ENCODE measurements at regions not wholly inside any gene's neighbourhood (a gene's known extent, or its start where the extent isn't known, plus 50 kb on each side); places are given as distances from the start of the nearest gene placed in this dataset.

DNA sequence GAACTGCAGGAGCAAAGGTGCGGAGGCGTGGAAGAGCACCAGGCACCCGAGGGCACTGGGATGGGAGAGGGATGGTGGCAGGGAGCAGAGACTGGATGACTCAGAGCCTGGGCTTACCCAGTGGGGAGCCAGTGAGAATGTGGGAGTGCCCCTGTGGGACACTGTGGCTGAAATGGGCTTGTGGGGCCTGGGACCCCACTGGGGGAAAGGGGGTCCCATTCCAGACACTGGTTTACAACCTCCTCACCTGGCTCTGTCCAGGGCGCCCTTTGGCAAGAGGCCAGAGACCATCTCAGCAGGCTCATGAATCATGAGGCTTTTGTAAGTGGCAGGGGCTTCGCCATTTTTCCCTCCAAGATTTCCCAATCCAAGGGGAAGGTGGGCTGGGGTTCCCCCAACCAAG, 124.0 kb upstream of the MAFB start:
- no peaks in the 10 kb centered on the region for H3K9me3 ChIP-seq
- no peaks in the 10 kb centered on the region for H3K36me3 ChIP-seq (ENCODE audit: insufficient read depth in 1 of 2, low read depth in 1 of 2)
- TF ChIP-seq, protein P1, sequence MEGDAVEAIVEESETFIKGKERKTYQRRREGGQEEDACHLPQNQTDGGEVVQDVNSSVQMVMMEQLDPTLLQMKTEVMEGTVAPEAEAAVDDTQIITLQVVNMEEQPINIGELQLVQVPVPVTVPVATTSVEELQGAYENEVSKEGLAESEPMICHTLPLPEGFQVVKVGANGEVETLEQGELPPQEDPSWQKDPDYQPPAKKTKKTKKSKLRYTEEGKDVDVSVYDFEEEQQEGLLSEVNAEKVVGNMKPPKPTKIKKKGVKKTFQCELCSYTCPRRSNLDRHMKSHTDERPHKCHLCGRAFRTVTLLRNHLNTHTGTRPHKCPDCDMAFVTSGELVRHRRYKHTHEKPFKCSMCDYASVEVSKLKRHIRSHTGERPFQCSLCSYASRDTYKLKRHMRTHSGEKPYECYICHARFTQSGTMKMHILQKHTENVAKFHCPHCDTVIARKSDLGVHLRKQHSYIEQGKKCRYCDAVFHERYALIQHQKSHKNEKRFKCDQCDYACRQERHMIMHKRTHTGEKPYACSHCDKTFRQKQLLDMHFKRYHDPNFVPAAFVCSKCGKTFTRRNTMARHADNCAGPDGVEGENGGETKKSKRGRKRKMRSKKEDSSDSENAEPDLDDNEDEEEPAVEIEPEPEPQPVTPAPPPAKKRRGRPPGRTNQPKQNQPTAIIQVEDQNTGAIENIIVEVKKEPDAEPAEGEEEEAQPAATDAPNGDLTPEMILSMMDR (IDR thresholded peaks at IDR 0.05) = no peak
- intact Hi-C loops (cut with DNase I) = no loop called here
- DNase-seq (no peak), ATAC-seq (no peak)
- WGBS, 3 donors = 77 to 80% (median 79%) methylated on average over 5 of the region's 5 CpGs
- no peaks in the 10 kb centered on the region for H3K27me3 ChIP-seq (ENCODE audit: insufficient read depth in 3 of 3, low read length in 2 of 3)
- H3K27ac ChIP-seq = no peak overlapping the region
- H3K4me1 ChIP-seq = no peaks in the 10 kb centered on the region
- H3K4me3 ChIP-seq = no peak overlapping the region

- ATAC-seq = no peak
- H3K9me3 ChIP-seq = no peaks in the 10 kb centered on the region
- H3K4me3 ChIP-seq = no peak overlapping the region
- no peaks in the 10 kb centered on the region for H3K4me1 ChIP-seq
- TF ChIP-seq, protein P1 (IDR thresholded peaks at IDR 0.05) = no peak
- DNase-seq = no peak
- no peaks in the 10 kb centered on the region for H3K27me3 ChIP-seq (ENCODE audit: insufficient read depth in 3 of 3, low read length in 2 of 3)
- intact Hi-C loops (cut with DNase I) = no loop called here
- 55 to 58% (median 55%) methylated on average over 13 of the region's 13 CpGs for WGBS, 3 donors
- no peak overlapping the region for H3K27ac ChIP-seq
- no peaks in the 10 kb centered on the region for H3K36me3 ChIP-seq (ENCODE audit: insufficient read depth in 1 of 2, low read depth in 1 of 2)
Observed at GRCh38 chr20:40813708-40814630, 124.9 kb upstream of the MAFB start.

DNA sequence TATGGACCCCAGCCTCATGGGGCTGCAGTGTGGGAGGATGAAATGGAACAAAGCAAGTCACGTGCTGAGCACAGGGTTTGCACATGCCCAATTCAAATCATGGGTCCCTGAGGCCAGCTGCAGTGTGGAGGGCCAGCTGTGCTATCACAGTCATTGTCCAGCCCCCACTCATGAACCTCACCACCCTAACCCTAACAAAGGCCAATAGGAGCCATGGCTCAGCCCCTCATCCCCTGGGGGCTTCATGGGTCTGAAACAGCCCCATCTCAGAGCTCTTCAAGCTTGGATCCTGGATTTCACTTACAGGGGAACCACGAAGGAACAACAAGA, 125.6 kb upstream of the MAFB start:
- Histone ChIP-seq H3K27me3 (ENCODE audit: insufficient read depth in 3 of 3, low read length in 2 of 3) (no peaks in the 10 kb centered on the region), H3K9me3 (no peaks in the 10 kb centered on the region), H3K4me3 (no peak overlapping the region), H3K4me1 (no peaks in the 10 kb centered on the region), H3K27ac (no peak overlapping the region), H3K36me3 (ENCODE audit: insufficient read depth in 1 of 2, low read depth in 1 of 2) (no peaks in the 10 kb centered on the region)
- DNase-seq (no peak), ATAC-seq (no peak)
- intact Hi-C loops (cut with DNase I) = no loop called here
- 57 to 71% (median 68%) methylated on average over 2 of the region's 2 CpGs for WGBS, 3 donors
- TF ChIP-seq, protein P1 (IDR thresholded peaks at IDR 0.05) = no peak

DNA sequence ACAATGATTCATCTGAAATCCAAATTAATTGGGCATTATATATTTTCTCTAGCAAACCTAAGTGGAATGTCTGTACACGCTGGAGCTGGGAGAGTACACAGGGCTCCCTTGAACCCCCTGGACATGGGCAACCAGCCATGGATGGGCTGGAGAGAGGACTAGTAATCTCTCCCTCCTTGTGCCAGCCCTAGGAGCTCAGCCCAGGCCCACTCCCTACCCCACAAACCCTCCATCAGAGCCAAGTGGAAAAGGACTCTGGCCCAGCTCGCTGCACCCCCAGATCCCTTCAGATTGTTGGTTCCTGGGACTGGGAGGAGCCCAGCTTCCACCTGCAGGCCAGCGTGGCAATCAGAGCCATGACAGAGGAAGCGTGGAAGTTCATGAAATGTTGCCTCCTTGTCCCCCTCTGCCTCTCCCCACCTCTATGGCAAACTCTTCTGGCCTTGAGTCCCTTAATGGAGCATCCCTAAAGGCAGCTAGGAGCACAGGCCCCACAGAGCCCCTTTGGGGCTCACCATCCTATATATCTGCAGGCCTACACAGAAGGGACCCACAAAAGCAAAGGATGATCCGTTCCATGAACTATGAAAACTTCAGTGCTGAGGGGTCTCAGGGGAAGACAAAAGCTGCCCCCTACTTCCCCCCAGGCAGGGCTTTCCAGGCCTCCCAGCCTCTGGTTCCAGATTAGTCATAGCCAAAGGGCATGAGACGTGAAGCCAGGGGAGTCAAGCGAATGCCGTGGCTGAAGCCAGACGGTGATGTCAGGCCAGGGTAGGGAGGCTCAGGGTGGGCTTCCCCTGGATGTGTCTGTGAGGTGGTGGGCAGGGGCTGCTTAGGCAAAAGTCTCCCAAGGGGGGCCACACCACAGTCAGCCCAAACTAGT, 126.4 kb upstream of the MAFB start:
- H3K4me3 ChIP-seq = no peak overlapping the region
- no peaks in the 10 kb centered on the region for H3K4me1 ChIP-seq
- TF ChIP-seq, protein P1 (IDR thresholded peaks at IDR 0.05) = no peak
- 79 to 85% (median 82%) methylated on average over 9 of the region's 9 CpGs for WGBS, 3 donors
- no peaks in the 10 kb centered on the region for H3K27me3 ChIP-seq (ENCODE audit: insufficient read depth in 3 of 3, low read length in 2 of 3)
- no peak for DNase-seq
- intact Hi-C loops (cut with DNase I) = no loop called here
- no peaks in the 10 kb centered on the region for H3K36me3 ChIP-seq (ENCODE audit: insufficient read depth in 1 of 2, low read depth in 1 of 2)
- H3K9me3 ChIP-seq = no peaks in the 10 kb centered on the region
- no peak overlapping the region for H3K27ac ChIP-seq
- no peak for ATAC-seq
